Right renal cortex interstitium (tissue), 3 donors: ENCODE measurements at regions not wholly inside any gene's neighbourhood (a gene's known extent, or its start where the extent isn't known, plus 50 kb on each side); places are given as distances from the start of the nearest gene placed in this dataset.
"Not testable (repeated sequence)": the region's sequence is repeated elsewhere in the genome, so short reads cannot be mapped to it uniquely, and the experiment has no call there.

ENCODE experiments used
- DNase-seq, 3 donors: peaks; one replicate each; pipeline ENCODE4 v3.0.0-alpha.2; 2013; ENCODE audit warnings: low read depth in 3 of 3, low spot score in 2 of 3

- DNase-seq, result no peak
These were observed 259.7 kb downstream of the SOX2 start for GRCh38 chr3:181971424-181971823.

DNA sequence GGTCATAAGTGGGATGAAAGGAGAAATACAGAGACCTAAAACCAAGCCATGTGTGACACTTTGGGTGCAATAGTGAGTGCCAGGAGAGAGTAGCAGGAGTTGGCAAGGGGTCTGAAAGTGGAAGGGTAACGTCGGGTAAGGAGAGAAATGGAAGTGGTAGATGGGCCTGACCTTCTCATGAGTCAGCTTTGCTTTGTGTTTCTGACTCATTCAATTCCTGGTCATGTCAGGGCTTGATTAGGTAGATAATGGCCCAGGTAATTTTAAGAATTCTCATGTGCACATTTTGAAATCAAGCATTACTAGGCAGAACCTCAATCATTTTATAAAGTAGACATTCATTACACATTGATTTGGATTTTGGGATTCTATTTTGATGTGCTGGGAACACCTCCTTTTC is 262.5 kb downstream of the SOX2 start:
- DNase-seq, result no peak

GRCh38 chr3:181976526-181976925 is 264.8 kb downstream of the SOX2 start:
- no peak for DNase-seq

DNA sequence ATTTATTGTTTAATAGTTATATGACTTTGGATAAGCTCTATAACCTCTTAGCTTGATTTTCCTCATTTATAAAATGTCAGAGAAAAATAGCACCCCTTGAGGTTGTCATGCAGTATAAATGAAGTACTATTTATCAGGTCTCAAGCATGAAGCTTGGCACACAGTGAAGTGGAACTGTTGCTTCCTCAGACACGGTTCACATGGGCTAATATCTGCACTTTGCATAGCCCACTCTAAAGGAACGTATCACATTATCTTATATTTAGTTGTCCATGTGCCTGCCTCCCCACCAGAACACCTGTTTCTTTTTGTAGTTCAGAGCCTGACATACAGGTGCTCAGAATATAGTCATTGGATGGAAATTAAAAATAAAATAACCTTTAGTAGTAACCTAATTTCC is 273.7 kb downstream of the SOX2 start:
- no peak for DNase-seq

DNA sequence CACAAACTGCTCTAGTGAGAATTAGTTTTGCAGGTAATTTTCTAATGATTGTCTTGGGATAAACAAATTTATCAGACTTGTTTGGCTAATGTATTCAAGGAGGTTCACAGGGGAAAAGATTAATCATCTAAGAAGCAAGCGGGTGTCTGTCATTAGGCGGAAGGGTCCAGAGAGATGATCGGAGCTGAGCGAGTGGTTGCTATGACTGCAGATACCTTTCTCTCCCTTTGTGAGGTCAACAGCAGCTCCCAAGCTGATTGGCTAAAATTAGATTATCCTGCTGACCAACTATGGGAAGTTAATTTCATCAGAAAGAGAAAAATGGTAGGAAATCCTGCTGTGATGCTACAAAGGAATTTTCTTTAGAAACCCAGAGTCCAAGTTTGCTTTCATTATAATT is 276.0 kb downstream of the SOX2 start:
- DNase-seq, result no peak

DNA sequence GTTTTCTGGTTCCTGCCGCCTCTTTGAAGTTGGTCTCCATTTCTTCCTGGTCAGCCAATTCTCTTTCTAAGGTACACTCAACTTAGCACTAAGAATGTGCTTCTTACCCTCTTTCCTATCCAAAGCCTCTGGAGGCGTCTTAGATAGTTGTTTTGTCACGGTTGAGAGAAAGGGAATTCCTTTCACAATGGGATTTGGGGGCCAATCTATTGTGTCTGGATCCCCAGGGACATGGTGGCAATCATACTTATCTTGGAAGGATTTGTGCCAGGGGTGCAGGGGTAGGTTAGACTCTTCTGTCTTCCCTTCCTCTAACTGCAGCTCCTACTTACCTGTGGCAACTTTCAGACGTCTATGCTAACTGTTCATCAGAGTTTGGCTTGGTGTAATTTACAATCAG is 287.1 kb downstream of the SOX2 start:
- no peak for DNase-seq

DNA sequence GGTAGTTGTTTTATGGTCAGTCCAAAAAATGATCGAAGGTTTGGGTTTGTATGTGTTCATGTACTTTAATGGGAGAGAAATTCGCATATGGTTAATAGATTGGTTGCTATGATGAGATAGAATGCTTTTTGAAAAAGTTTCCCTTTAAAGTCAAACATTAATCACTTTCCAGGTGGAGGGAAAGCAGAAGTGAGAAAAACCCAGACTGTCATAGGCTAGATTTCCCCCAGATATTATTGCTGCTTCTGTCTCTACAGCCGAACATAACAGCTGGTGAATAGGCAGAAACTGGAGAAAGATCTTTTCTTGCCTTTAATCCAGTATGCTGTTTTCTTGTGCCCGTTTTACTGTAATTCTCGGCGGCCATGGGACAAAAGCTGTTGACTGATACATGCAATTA is 287.6 kb downstream of the SOX2 start:
- no peak for DNase-seq

- no peak for DNase-seq
These were observed 288.7 kb downstream of the SOX2 start for GRCh38 chr3:182000447-182000846.

- DNase-seq, result no peak
These were observed 293.5 kb downstream of the SOX2 start for GRCh38 chr3:182005219-182005618.

DNA sequence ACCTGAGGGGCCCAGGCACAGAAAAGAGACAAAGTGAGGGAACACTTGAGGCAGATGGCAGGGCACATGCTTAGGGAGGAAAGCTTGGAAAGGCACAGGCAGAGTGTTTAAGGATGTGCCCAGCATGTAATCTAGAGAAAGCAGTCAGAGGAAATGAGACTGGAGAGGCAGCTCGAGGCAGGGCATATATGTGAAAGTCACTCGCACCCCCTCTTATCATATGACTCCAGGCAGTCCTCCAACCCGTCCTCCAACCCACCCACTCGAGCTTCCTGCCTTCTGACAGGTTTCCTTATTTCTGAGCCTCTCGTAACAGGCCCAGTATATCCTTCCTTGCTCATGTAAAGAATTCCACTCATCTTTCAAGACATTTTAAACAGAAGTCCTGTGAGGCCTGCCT is 294.0 kb downstream of the SOX2 start:
- no peak for DNase-seq

DNA sequence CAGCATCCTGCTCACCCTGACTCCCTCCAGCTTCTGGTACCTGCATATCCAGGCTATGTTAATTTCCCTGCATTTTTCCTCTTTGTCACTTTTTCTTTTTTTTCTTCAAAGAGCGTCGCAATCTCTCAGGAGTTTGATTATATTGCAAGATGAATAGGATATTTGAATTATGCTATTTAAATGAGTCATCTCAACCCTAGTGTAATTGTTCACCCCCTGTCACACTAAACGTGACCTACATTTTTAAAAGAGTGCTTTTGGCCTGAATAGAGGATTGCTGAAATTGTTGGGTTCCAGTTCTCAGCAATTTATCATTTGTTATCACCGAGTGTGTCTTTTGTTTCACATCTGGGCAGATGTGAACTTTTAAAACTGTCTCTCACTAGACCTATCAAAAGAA is 294.7 kb downstream of the SOX2 start:
- DNase-seq, result no peak

- no peak for DNase-seq
These were observed 295.7 kb downstream of the SOX2 start for GRCh38 chr3:182007441-182007840.

GRCh38 chr3:182018361-182018760 is 306.6 kb downstream of the SOX2 start:
- DNase-seq, result no peak

DNA sequence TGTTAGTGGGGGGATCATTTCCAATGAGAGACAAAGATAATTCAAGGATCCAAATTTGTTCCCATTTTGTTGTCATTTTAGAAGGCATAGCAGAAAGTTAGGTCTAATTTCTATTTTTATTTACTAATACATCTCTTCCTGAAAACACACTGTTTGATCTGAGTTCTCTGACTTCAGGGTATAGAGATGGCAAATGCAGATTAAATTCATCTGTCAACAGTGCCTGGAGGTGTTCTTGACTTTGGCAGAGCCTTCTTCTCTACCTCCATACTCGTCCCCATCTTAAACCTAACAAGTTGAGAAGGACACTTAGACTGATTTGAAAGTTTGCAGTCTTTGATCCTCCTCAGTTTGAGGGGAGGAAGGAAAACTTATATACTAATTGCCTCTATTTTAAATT is 308.2 kb downstream of the SOX2 start:
- DNase-seq, result no peak

- no peak for DNase-seq
These were observed 312.1 kb downstream of the SOX2 start for GRCh38 chr3:182023843-182024242.

GRCh38 chr3:182027366-182027765 is 315.6 kb downstream of the SOX2 start:
- no peak for DNase-seq

DNA sequence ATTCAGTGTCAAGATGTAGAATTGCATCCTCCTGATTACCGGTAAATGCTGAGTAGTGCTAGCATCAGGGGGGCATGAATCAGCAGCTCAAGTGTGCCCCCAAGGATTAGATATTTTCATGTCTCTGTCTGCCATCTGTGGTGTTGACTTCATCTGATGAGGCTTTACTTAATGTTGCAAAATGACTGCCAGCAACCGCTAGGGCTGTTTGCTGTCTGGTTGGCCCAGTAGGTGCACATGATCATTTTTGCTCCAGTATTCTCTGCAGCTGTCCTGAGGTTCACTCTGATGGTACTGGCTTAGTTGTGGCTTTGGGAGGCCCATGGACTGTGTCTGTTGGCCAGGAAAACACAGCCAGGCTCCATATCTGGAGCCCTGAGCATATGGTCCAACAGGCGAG is 316.4 kb downstream of the SOX2 start:
- DNase-seq, result no peak

DNA sequence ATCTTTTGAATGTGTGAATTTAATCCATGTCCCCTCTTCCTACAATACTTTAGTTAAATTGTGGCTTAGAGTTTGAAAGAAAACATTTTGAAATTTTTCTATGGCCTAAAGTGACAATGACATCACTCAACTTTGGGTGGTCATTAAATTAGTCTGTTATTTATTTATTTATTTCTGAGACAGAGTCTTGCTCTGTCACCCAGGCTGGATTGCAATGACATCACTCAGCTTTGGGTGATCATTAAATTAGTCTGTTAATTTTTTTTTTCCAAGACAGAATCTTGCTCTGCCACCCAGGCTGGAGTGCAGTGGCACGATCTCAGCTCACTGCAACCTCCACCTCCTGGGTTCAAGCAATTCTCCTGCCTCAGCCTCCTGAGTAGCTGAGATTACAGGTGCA is 322.5 kb downstream of the SOX2 start:
- not testable (repeated sequence) for DNase-seq

GRCh38 chr3:182035324-182035723 is 323.6 kb downstream of the SOX2 start:
- DNase-seq, result no peak

GRCh38 chr3:182036382-182036781 is 324.7 kb downstream of the SOX2 start:
- no peak for DNase-seq

- no peak for DNase-seq
These were observed 330.1 kb downstream of the SOX2 start for GRCh38 chr3:182041668-182042291.

- no peak for DNase-seq
These were observed 334.0 kb downstream of the SOX2 start for GRCh38 chr3:182045736-182046135.

DNA sequence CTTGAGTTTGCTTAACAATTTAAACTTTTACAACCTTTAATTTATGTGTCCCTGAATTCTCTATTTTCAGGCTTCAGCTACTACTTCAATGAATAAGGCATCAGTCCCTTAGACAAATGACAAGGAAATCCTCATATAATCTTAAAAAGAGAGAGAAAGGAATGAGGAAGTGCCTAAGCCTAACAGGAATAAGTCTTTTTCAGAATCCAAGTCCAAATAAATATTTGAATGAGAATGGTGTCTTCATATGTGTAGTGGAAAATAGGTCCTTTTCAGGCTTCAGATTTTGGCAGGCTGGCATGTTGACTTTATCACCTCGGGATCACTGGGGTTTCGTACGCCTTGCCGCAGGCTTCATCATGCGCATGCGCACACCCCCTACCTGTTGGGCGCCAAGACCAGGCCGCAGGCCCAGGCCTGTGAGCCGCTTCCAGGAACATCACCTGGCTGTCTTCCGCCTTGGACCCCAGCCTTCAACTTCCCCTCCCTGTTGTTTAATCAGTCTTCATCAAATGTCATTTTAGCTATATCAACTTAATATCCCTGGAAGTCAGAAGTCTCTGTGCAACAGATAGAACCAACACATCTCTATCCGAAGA is 334.5 kb downstream of the SOX2 start:
- DNase-seq, result no peak
